Right lobe of liver (tissue), 6 donors: ENCODE measurements at regions not wholly inside any gene's neighbourhood (a gene's known extent, or its start where the extent isn't known, plus 50 kb on each side); places are given as distances from the start of the nearest gene placed in this dataset.

Experiments used
- ATAC-seq, 4 donors: fragments of 200-7000 bp; cut with Tn5 transposase; one replicate each; pipeline ENCODE4 v1.9.1; 2020; ENCODE audit warnings: mild to moderate bottlenecking in 4 of 4, moderate library complexity in 4 of 4
- DNase-seq, 3 donors: peaks; one replicate each; pipeline ENCODE4 v3.0.0-alpha.2; 2020
- H3K27ac ChIP-seq, 3 donors: fragments of 200-600 bp; one replicate each; pipeline ENCODE4 v1.8.0; 2022
- H3K27me3 ChIP-seq, 2 donors: fragments of 200-600 bp; one replicate each; pipeline ENCODE4 v1.8.0; 2022
- H3K36me3 ChIP-seq, 4 donors: fragments of 200-600 bp; sonication (generic) in 1 of 4; one replicate each; pipeline versions ENCODE4 v1.5.1 to v1.8.0; 2017 to 2022; ENCODE audit warnings: control low read depth in 1 of 4
- H3K4me1 ChIP-seq, 4 donors: fragments of 200-600 bp; sonication (generic) in 1 of 4; one replicate each; pipeline versions ENCODE4 v1.5.1 to v1.8.0; 2017 to 2022; ENCODE audit warnings: control low read depth in 1 of 4
- H3K4me3 ChIP-seq, 3 donors: fragments of 200-600 bp; one replicate each; pipeline ENCODE4 v1.8.0; 2022
- H3K9me3 ChIP-seq, 4 donors: fragments of 200-600 bp; sonication (generic) in 1 of 4; one replicate each; pipeline versions ENCODE4 v1.5.1 to v1.8.0; 2017 to 2022; ENCODE audit warnings: control low read depth in 1 of 4
- POLR2A ChIP-seq: fragments of 450-650 bp; IDR thresholded peaks from one replicate; pipeline ENCODE4 v1.6.1; 2017; ENCODE audit warnings: antibody characterized with exemption, mild to moderate bottlenecking
- WGBS: methylation state at CpG from one replicate; pipeline ENCODE4 v1.1.6; 2018; ENCODE audit warnings: low coverage, low lambda C conversion rate; ENCODE audit not compliant: insufficient coverage; ENCODE audit errors: missing lambda C conversion rate; 5-methylcytosine and 5-hydroxymethylcytosine counted together
- intact Hi-C, 2 donors: fragments of 100-400 bp; cut with DNase I; formaldehyde crosslinking; loops; one replicate each; pipeline versions ENCODE4 v1.11.2 to v1.14.1; 2022
- TF ChIP-seq, protein P1 (sequence below), 4 donors: fragments of 200-600 bp in 3 of 4; fragments of 450-650 bp in 1 of 4; IDR thresholded peaks; one replicate each; pipeline versions ENCODE4 v1.5.1 to v1.8.0; 2016 to 2022; ENCODE audit warnings: antibody characterized with exemption in 4 of 4, mild to moderate bottlenecking in 2 of 4
- donor health status: DM: no; HTN: yes; CAD: no.
- donor health status: DM: no; HTN: no; CAD: no.
- donor health status: DM: no; HTN: no; CAD: no.
- donor health status: DM: no; HTN: yes; CAD: no.
- donor health status: DM: no; HTN: yes; CAD: no.

DNA sequence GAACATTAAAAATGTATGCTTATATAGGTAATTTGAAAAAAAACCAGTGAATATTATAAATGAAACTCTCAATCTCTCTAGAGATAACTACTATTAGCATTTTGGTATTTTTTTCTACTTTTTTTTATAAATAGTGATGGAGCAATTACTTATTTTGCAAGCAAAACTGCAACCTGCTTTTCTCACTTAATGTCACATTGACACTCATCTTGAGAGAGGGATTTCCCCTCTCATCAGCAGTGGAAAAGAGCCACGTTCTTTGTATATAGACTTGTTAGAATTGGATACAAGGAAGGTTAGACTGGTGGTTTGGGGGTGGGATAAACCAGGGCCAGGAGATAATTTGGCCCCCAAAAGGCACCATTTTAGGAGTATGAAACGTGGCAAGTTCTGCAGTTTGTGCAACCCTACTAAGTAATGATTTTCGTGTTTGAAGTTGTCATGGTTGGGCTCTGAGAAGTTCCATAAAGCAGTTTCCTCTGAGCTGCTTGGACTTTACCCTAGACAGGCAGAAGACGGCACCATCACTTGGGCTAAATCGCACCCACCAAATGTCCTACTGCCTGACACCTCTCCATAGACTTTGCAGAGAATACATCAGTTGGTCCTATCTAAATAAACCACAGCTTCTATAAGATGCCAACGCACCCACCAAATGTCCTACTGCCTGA, 194.0 kb downstream of the ACTR3 start:
- Histone ChIP-seq H3K4me3 (no peak overlapping the region), H3K36me3 (no peaks in the 10 kb centered on the region), H3K9me3 (no peaks in the 10 kb centered on the region), H3K27ac (no peak overlapping the region), H3K27me3 (no peaks in the 10 kb centered on the region), H3K4me1 (peaks cover 0 to 24% (median 0%) of the 10 kb centered on the region in 4 donors)
- ATAC-seq (no peak), DNase-seq (no peak)
- TF ChIP-seq, protein P1, sequence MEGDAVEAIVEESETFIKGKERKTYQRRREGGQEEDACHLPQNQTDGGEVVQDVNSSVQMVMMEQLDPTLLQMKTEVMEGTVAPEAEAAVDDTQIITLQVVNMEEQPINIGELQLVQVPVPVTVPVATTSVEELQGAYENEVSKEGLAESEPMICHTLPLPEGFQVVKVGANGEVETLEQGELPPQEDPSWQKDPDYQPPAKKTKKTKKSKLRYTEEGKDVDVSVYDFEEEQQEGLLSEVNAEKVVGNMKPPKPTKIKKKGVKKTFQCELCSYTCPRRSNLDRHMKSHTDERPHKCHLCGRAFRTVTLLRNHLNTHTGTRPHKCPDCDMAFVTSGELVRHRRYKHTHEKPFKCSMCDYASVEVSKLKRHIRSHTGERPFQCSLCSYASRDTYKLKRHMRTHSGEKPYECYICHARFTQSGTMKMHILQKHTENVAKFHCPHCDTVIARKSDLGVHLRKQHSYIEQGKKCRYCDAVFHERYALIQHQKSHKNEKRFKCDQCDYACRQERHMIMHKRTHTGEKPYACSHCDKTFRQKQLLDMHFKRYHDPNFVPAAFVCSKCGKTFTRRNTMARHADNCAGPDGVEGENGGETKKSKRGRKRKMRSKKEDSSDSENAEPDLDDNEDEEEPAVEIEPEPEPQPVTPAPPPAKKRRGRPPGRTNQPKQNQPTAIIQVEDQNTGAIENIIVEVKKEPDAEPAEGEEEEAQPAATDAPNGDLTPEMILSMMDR (IDR thresholded peaks at IDR 0.05), result no peak
- TF ChIP-seq POLR2A, result no peak
- WGBS, result 36% methylated on average over 3 of the region's 6 CpGs
- intact Hi-C loops, result no loop called here

DNA sequence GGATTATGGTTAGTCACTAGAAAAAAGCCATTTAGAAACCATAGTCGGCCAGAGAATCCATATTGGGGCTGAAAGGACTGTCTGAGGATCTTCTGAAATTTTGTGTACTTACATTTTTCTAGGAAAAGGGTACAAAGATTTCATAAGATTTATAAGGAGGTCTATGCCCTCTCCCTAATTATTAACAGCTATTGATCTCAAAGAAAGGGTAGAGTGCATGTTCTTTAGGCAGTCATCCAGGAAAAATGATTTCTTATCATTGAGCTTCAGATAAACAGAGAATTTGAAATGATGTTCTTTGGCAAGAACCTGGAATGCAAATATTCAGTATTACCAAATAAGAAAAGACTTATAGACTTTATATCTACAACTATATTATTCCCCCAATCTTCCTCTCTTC, 195.3 kb downstream of the ACTR3 start:
- no peaks in the 10 kb centered on the region for H3K9me3 ChIP-seq
- no peaks in the 10 kb centered on the region for H3K27me3 ChIP-seq
- DNase-seq (no peak), ATAC-seq (peak in 3 of 4 donors; percentile 20 to 61 (median 57))
- intact Hi-C loops, result no loop called here
- no peaks in the 10 kb centered on the region for H3K36me3 ChIP-seq
- peaks cover 0 to 24% (median 0%) of the 10 kb centered on the region in 4 donors for H3K4me1 ChIP-seq
- TF ChIP-seq POLR2A, result no peak
- TF ChIP-seq, protein P1 (IDR thresholded peaks at IDR 0.05), result no peak
- H3K4me3 ChIP-seq, result no peak overlapping the region
- H3K27ac ChIP-seq, result no peak overlapping the region
- 21% methylated on average over 1 of the region's 1 CpG for WGBS

DNA sequence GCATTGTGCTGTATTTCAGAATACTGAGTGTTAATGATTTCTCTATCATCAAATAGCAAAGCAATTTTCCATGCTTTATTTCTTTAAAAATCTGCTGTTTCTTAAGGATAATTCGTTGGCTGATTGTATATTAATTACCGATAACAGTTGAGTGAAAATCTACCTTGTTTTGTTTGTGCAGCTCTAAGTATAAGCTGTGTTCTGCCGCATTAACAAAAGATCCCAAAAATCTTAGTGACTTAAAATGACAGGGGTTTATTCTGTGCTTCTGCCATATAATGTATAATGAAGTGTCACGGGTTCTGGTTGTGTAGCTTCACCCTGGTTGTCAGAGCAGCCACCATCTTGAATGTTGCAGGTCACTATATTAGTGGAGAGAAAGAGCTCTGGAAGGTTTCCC, 196.1 kb downstream of the ACTR3 start:
- H3K27me3 ChIP-seq, result no peaks in the 10 kb centered on the region
- 74% methylated on average over 4 of the region's 4 CpGs for WGBS
- intact Hi-C loops, result no loop called here

DNA sequence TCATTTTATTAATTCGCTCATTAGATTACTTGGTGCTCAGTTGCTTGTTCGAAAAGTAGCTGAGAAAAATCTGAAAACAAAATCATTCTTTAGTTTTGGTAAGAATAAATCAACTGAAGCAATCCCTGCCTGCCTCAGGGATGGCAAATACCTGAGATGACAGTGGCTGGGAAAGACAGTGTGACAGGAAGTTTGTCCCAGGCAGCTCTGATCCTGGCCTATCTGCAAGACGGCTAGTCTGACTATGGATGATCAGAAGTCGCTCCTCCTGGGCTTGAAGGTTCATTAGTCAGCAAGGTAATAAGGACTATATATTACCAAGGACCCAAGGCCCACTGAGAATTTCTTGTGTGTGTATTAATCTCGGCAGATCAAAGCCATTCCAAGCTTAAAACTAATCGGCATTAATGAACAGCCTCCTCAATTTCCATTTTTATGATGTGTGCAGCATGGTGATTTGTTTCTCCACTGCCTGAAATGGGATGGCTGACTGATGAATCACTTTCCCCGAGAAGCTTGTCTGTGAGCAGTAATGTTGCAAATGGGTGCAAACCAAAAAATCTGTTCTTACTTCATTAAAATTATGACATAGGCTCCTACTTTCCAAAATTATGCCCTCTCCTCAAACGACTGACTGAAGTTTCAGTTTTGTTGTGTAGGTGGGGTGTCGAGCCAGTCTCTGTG, 199.9 kb downstream of the ACTR3 start:
- H3K27me3 ChIP-seq, result no peaks in the 10 kb centered on the region
- H3K36me3 ChIP-seq, result no peaks in the 10 kb centered on the region
- TF ChIP-seq, protein P1 (IDR thresholded peaks at IDR 0.05), result no peak
- TF ChIP-seq POLR2A, result no peak
- WGBS, result 76% methylated on average over 6 of the region's 9 CpGs
- intact Hi-C loops, result no loop called here
- H3K4me3 ChIP-seq, result no peak overlapping the region
- H3K4me1 ChIP-seq, result peaks cover 0 to 10% (median 0%) of the 10 kb centered on the region in 4 donors
- H3K9me3 ChIP-seq, result no peaks in the 10 kb centered on the region
- no peak overlapping the region for H3K27ac ChIP-seq
- DNase-seq (no peak), ATAC-seq (no peak)

More for the DNA sequence above, 196.1 kb downstream of the ACTR3 start:
- Histone ChIP-seq H3K27ac (no peak overlapping the region), H3K4me3 (no peak overlapping the region), H3K9me3 (no peaks in the 10 kb centered on the region), H3K36me3 (no peaks in the 10 kb centered on the region), H3K4me1 (peaks cover 0 to 24% (median 0%) of the 10 kb centered on the region in 4 donors)
- no peak for TF ChIP-seq POLR2A
- TF ChIP-seq, protein P1 (IDR thresholded peaks at IDR 0.05), result no peak
- ATAC-seq (no peak), DNase-seq (no peak)
